ENCODE measurements at regions not wholly inside any gene's neighbourhood (a gene's known extent, or its start where the extent isn't known, plus 50 kb on each side); places are given as distances from the start of the nearest gene placed in this dataset.

GRCh38 chr2:49664827-49665226 is 510.5 kb upstream of the FSHR start:
- TF ChIP-seq POLR2AphosphoS5 (IDR thresholded peaks at IDR 0.05; ENCODE audit: low read depth, low read length) (no peak), POLR2A (IDR thresholded peaks at IDR 0.05; ENCODE audit: low read depth, low read length) (no peak)

All from GM12892 (cell line).